ENCODE measurements at regions not wholly inside any gene's neighbourhood (a gene's known extent, or its start where the extent isn't known, plus 50 kb on each side); places are given as distances from the start of the nearest gene placed in this dataset.
"Not testable (repeated sequence)": the region's sequence is repeated elsewhere in the genome, so short reads cannot be mapped to it uniquely, and the experiment has no call there.

DNA sequence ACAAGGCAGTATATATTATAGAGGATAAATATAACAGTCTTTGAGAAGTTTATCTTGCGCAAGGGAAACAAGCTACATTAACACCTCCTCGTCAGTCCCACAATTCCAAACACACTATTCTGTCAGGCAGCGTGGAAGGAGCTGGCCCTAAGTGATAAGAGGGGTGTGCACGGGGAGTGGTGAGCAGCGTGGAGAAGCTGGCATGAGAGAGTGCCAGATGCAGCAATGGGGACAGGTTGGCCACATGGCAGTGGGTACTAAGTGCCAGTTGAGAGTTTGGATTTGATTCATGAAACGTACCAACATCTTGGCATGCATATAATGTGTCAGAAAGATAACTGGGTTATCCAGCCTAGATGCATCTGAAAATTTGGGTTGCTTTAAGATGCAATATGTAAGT is 460.2 kb downstream of the ICE1 start:
- in situ Hi-C loops (cut with MboI; ENCODE audit: low sequenced_read_pairs, unreplicated experiment), result loop anchor here (25.0 kb wide), 2 partner anchors 395 to 655 kb away; no protein-coding TSS in a partner anchor
- DNase-seq (ENCODE audit: low spot score), result no peak
- TF ChIP-seq, protein P1, sequence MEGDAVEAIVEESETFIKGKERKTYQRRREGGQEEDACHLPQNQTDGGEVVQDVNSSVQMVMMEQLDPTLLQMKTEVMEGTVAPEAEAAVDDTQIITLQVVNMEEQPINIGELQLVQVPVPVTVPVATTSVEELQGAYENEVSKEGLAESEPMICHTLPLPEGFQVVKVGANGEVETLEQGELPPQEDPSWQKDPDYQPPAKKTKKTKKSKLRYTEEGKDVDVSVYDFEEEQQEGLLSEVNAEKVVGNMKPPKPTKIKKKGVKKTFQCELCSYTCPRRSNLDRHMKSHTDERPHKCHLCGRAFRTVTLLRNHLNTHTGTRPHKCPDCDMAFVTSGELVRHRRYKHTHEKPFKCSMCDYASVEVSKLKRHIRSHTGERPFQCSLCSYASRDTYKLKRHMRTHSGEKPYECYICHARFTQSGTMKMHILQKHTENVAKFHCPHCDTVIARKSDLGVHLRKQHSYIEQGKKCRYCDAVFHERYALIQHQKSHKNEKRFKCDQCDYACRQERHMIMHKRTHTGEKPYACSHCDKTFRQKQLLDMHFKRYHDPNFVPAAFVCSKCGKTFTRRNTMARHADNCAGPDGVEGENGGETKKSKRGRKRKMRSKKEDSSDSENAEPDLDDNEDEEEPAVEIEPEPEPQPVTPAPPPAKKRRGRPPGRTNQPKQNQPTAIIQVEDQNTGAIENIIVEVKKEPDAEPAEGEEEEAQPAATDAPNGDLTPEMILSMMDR (IDR thresholded peaks at IDR 0.05; ENCODE audit: borderline replicate concordance, control extremely low read depth, extremely low read depth, insufficient read depth, missing control alignments), result no peak

DNA sequence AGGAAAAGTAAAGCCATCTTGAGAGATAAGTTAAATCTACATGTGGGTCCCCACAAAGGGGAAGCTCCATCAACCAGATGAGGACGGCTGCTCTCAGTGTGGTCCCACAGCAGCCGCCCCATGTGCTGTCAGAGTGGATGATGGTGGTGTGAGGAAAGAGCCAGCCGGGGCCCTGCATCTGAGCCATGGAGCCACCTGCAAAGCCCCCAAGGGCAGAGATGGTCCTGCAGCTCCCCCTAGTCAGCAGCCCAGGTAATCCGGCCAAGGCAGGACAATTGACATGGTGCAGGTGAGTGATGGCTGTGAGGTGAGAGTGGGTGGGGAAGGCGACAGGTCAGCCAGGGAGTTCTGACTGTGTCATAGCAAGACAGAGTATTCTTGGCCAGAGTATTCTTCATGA is 458.8 kb downstream of the ICE1 start:
- TF ChIP-seq, protein P1 (IDR thresholded peaks at IDR 0.05; ENCODE audit: borderline replicate concordance, control extremely low read depth, extremely low read depth, insufficient read depth, missing control alignments), result peak; percentile 5
- in situ Hi-C loops (cut with MboI; ENCODE audit: low sequenced_read_pairs, unreplicated experiment), result loop anchor here (25.0 kb wide), 2 partner anchors 394 to 656 kb away; no protein-coding TSS in a partner anchor
- peak; percentile 29 for DNase-seq (ENCODE audit: low spot score)

DNA sequence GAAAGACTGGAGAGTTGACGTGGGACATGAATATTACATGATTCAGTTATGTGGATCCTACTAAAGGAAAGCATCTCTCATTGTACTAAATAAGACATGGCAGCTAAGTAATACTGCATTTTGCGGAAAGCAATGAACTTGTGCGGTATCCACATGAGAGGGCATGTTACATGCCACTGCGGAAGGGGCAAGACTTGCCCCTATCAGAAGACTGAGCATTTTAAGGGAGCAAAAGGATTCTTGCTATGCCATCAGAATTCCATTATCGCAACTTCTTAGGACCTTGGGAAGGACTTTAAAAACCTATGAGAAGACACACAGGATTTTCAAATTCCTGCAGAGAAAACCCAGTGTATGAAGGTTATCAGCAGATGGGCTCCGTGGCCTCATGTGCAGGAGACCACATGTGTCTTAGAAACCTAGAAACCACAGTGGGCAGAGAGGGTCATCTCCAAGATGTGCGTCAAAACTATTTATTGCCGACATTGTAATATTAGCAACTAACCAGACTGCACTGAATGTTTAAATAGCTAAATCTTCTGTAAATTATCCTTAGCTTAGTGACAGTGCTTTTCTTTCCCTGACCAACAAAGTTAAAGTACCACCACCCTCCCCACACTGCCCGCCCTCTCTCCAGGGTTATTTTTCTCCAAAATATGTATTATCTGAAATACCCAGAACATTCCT is 457.7 kb downstream of the ICE1 start:
- TF ChIP-seq, protein P1 (IDR thresholded peaks at IDR 0.05; ENCODE audit: borderline replicate concordance, control extremely low read depth, extremely low read depth, insufficient read depth, missing control alignments), result no peak
- in situ Hi-C loops (cut with MboI; ENCODE audit: low sequenced_read_pairs, unreplicated experiment), result loop anchor here (25.0 kb wide), 2 partner anchors 393 to 657 kb away; no protein-coding TSS in a partner anchor
- DNase-seq (ENCODE audit: low spot score), result no peak

DNA sequence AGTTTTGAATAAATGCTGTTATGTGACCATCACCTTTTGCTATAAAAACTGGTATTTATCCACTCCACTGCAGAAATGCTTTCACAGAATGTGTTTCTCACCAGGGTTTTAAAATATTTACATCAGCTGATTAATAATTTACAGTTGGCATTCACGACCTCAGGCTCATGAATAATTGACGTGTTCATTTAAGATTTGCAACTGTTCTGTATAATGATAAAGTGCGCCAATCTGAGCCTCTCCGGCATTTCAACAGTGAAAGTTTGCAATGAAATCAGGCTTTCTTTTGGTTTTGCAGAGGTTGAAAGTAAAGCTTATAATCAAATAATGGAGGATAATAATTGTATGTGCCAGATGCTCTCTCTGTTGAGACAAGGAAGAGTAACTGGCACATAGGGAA is 434.9 kb downstream of the ICE1 start:
- in situ Hi-C loops (cut with MboI; ENCODE audit: low sequenced_read_pairs, unreplicated experiment), result no loop called here
- TF ChIP-seq, protein P1 (IDR thresholded peaks at IDR 0.05; ENCODE audit: borderline replicate concordance, control extremely low read depth, extremely low read depth, insufficient read depth, missing control alignments), result no peak

DNA sequence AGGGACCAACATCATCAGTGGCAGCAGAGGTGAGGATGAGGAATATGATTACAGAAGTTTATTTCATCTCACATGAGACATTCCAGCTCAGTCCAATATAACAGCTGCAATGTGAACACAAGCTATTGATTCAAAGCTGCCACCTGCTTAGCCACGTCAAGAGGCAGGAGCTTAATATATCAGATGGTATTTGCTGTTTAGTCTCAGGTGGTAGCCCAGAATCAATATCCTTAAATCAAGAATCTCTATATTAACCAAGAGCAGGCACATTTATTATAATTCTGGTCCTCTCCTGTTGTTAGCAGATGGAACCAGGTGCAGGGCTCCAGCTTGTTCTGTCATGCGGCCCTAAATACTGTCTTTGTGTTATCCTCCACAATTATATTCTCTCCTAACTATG is 431.6 kb downstream of the ICE1 start:
- DNase-seq (ENCODE audit: low spot score), result no peak
- in situ Hi-C loops (cut with MboI; ENCODE audit: low sequenced_read_pairs, unreplicated experiment), result no loop called here
- TF ChIP-seq, protein P1 (IDR thresholded peaks at IDR 0.05; ENCODE audit: borderline replicate concordance, control extremely low read depth, extremely low read depth, insufficient read depth, missing control alignments), result no peak

More for the DNA sequence above, 434.9 kb downstream of the ICE1 start:
- no peak for DNase-seq (ENCODE audit: low spot score)

DNA sequence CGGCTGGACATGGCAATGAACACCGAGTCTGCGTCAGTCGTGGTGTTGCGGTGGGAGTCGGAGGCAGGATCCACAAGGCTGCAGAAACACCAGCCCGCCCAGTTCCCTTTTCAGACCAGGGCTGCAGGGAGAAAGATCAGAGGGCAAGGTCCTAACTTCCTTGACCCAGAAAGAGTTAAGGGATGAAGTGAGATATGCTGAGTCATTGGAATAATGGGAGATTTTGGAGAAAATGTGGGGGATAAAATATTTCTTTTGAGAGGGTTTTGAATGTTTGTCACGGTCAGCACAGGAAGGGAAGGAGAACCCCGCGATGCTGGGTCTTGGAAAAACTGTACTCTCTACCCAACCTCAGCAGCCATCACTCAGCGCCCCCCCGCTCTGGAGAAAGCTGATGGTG is 416.0 kb downstream of the ICE1 start:
- no peak for DNase-seq (ENCODE audit: low spot score)
- TF ChIP-seq, protein P1 (IDR thresholded peaks at IDR 0.05; ENCODE audit: borderline replicate concordance, control extremely low read depth, extremely low read depth, insufficient read depth, missing control alignments), result no peak
- in situ Hi-C loops (cut with MboI; ENCODE audit: low sequenced_read_pairs, unreplicated experiment), result no loop called here

DNA sequence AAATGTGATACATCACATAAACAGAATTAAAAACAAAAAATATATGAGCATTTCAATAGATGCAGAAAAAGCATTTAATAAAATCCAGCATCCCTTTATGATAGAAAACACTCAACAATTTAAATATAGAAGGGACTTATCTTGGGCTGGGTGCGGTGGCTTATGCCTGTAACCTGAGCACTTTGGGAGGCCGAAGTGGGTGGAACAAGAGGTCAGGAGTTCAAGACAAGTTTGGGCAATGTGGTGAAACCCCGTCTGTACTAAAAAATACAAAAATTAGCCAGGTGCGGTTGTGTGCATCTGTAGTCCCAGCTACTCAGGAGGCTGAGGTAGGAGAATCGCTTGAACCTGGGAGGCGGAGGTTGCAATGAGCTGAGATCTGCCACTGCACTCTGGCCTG is 409.1 kb downstream of the ICE1 start:
- in situ Hi-C loops (cut with MboI; ENCODE audit: low sequenced_read_pairs, unreplicated experiment); DNase-seq (ENCODE audit: low spot score): not testable (repeated sequence)

Measured in GM13976 (cell line).